HL-60 (cell line): ENCODE measurements at regions not wholly inside any gene's neighbourhood (a gene's known extent, or its start where the extent isn't known, plus 50 kb on each side); places are given as distances from the start of the nearest gene placed in this dataset.

ENCODE experiments used
- CTCF ChIP-seq: IDR thresholded peaks from one replicate; pipeline ENCODE4 v1.5.1; 2011; ENCODE audit warnings: low read length, control low read depth, inconsistent platforms; ENCODE audit not compliant: insufficient read depth
- POLR2AphosphoS5 ChIP-seq: IDR thresholded peaks from 2 replicates; pipeline ENCODE4 v1.6.1; 2012; ENCODE audit warnings: low read depth
- REST ChIP-seq: IDR thresholded peaks from 2 replicates; pipeline ENCODE4 v1.6.1; 2012; ENCODE audit warnings: low read depth; ENCODE audit not compliant: insufficient replicate concordance

GRCh38 chr4:141541851-141542250 is 94.5 kb upstream of the IL15 start:
- TF ChIP-seq CTCF (no peak), POLR2AphosphoS5 (no peak), REST (no peak)
